NCI-H2029 treated with DMSO at 0.1 percent for 48 hours (cell line): ENCODE measurements at regions not wholly inside any gene's neighbourhood (a gene's known extent, or its start where the extent isn't known, plus 50 kb on each side); places are given as distances from the start of the nearest gene placed in this dataset.
"Not testable (repeated sequence)": the region's sequence is repeated elsewhere in the genome, so short reads cannot be mapped to it uniquely, and the experiment has no call there.

ENCODE experiments used
- DNase-seq: peaks from one replicate; lab custom pipeline; 2025; lab: John Stamatoyannopoulos, UW

DNA sequence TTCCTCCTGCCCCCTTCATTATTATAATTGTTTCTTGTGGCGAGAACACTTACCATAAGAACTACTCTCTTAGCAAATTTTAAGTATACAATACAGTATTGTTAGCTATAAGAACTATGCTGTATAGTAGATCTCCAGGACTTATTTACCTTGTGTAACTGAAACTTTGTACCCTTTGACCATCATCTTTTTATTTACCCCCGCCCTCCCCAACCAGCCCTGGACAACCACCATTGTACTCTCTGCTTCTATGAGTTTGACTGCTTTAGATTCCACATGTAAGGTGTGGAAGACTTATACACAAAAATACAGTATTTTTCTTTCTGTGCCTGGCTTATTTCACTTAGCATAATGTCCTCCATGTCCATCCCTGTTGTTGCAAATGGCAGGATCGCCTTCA is 161.1 kb downstream of the PHF8 start:
- no peak for DNase-seq

DNA sequence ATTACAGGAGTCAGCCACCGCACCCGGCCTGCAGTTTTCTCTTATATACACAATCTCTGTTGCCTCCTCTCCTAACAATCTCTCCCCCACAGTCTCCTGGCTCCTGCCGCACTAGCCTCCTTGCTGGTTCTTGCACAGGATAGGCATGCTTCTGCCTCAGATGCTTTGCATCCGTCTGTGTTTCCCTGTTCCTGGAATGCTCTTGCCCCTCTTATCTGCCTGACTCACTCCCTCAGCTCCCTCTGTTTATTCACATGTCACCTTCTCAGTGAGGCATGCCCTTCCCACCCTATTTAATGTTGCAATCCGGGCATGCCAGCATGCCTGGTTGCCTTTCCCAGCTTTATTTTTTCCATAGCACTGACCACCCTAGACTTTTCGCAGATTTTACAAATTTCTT is 161.9 kb downstream of the PHF8 start:
- DNase-seq: no peak

DNA sequence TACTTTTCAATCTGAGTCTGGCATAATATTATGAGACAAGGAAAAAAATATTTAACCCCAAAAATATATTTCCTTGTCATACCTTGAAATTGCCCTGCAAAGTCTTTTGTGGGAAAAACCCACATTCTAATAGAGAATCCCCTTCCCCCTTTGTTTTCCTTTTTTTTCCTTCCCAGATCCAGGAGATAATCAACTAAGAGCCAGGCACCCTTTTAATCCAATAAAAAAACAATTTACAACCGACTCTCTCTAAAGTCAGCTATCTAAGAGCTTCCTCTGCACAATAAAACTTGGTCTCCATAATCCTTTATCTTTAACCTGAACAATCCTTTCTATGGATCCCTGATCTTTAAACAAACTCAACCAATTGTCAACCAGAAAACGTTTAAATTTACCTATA is 163.5 kb downstream of the PHF8 start:
- not testable (repeated sequence) for DNase-seq

DNA sequence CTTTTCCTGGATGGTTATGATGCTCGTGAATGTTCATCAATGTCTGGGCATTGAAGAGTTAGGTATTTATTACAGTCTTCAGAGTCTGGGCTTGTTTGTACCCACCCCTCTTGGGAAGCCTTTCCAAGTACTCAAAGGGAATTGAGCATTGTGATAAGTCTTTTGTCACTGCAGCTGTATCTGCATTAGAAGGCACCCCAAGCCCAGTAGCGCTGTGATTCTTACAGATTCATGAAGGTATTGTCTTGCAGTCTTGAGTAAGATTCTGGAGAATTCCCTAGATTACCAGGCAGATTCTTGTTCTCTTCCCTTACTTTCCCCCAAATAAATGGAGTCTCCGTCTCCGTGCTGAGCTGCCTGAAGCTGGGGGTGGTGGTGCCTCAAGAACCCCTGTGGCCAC is 173.4 kb upstream of the HUWE1 start:
- DNase-seq: no peak

DNA sequence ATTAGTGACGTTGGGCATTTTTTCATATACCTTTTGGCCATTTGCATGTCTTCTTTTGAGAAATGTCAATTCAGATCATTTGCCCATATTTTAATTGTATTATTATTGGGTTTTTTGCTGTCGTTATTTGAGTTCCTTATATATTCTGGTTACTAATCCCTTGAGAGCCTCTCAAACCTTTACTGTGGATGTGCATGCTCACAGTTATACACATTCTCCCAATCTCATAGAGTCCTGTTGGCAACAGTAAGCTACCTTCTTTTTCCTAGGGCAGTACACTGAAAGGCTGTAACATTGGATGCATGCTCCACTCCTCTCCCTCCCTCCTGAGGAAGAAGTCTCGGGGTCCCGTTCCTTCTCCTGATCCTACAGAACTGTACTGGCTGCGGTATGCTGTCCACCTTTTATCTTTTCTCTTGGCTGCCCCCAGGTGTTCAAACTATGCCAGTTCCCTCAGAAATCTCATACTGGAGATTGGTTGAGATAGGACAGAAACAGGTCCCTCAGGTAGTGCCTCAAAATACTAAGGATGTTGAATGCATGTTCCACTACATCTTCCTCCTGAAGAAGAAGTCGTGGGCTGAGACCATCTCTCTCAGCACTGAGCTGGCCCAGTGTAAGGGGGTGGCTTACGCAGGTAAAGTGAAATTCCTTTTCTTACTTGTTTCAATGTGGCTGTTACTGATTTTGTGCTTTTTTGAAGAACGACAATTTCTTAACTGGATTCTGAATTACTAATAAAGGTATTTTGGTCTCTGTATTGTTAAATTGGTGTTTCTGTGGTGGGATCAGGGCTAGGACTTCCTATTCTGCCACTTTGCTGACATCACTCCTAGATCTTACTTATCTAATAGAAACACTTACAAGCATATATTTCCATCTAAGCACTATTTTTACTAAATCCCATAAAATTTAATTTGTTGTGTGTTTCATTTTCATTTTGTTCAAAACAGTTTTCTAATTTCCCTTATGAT is 145.4 kb upstream of the HUWE1 start:
- DNase-seq: peak; percentile 3

DNA sequence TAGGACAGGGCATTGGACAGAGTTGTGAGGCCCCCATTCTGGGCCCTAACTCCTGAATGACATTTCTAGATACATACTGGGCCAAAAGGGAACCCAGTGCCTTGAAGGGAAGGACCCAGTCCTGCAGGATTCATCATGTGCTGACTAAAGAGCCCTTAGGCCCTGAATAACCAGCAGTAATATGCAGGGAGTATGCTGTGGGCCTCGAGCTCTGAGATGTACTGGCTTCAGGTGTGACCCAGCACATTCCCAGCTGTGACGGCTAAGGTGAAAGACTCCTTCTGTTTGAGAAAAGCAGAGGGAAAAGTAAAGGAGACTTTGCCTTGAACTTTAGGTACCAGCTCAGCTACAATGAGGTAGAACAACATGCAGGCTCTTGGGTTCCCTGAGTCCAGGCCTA is 138.2 kb upstream of the HUWE1 start:
- DNase-seq: no peak

DNA sequence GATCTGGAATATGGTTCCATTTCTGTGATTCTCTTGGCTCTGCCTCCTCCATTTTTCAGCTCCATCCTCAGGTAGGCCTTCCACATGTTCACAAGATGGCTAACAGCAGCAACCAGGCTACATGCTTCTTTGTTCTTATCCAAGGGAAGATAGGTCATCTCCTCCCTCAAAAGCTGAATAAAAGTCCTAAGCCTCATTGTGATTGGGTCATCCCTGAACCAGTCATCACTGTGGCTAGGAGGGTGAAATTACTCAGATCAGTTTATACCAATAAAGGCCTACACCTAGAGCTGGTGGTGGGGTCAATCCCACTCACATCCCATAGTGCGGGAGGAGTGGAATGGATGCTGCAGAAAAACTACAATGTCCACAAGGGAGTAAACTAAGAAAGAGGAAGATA is 131.6 kb upstream of the HUWE1 start:
- not testable (repeated sequence) for DNase-seq

DNA sequence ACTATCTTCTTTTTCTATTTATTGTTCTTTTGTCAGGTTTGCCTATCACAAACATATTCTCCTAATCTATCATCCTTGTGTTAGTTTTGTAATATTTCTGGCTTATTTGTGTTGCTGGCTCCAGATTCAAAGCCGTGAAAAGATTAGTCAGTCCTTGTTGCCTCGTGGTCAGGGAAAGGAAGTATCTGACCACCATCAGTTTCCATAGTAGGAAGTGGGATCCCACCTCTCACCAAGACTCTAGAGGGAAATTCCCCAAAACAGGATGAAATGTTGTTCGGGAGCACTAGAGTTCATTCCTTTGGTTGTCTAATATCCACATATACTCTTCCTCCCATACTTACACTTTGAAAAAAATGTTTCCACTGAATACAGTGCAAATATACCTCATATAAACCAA is 131.0 kb upstream of the HUWE1 start:
- DNase-seq: no peak

DNA sequence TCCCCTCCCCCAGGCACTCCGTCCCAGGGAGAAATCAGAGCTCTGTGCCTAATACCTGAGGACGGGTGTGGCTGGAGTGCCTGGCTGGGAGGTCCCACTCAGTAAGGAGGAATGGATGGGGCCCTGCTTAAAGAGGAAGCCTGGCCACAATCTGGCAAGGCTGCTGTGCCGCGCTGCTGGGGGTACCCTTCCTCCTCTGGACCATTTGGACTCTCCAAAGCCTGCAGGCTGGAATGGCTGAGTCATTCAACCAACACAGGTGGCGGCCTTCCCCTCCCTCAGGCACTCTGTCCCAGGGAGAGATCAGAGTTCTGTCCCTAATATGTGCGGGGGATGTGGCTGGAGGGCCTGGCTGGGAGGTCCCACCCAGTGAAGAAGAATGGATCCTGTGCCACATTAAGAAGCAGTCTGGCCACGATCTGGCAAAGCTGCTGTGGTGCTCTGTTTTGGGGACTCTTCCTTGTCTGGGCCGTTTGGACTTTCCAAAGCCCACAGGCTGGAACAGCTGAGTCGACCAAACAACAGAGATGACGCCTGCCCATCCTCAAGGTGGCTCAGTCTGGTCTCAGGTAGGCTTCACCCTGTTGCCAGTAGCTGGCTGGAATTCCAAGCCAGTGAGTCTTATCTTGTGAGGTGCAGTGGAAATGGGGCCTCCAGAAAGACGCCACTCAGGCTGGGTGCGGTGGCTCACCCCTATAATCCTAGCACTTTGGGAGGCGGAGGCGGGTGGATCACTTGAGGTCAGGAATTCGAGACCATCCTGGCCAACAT is 127.3 kb upstream of the HUWE1 start:
- DNase-seq: no peak

DNA sequence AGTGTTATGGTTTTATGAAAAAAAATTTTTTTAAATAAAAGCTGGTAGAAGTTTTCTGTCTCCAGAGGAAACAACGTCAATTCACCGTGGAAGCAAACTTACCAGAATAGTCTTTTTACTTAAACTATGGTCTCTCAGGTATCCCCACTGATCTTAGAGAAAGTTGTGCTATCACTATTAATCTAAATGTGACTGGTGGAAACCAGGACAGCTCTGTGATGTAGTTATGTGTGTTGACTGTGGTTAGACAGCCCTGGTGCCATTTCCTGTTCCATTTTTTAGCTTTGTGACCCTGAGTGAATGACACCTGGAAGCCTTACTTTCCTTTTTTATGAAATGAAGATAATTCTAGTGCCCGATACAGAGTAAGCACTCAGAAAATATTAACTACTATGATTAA is 111.8 kb upstream of the HUWE1 start:
- DNase-seq: no peak

DNA sequence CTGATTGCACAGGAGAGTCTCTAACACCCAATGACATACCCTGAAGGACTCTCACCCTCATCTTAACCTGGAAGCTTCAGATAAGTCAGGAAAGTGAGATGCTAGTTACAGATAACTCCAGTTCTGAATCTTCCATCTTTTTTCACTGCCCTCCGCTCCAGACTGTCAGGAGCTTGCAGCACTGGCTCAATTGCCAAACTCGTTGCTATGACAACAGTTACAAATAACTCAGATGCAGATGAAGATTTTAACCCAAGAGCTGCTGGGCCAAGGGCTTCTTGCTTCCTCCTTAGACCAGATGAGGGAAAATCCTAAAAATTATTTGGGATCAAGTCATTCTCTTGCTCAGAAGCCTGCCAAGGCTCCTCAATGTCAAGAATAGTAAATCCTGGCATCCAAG is 109.1 kb upstream of the HUWE1 start:
- no peak for DNase-seq

DNA sequence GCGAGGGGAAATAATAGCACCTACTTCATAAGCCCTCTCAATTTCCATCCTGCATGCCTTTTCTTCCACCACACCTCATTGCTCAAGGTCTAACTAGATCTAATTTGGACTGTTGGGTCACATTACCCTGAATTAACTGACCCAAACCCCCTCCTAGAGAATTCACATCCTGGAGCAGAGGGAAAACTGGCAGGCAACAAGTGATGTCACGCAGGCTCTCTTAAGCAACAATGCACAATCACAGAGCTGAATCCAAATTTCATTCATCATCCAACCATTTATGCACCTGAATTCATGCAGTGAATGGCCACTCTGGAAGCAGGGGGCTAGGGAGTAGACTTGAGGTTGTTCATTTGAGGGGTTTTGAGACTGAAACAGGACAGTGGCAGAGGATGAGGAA is 107.7 kb upstream of the HUWE1 start:
- no peak for DNase-seq

DNA sequence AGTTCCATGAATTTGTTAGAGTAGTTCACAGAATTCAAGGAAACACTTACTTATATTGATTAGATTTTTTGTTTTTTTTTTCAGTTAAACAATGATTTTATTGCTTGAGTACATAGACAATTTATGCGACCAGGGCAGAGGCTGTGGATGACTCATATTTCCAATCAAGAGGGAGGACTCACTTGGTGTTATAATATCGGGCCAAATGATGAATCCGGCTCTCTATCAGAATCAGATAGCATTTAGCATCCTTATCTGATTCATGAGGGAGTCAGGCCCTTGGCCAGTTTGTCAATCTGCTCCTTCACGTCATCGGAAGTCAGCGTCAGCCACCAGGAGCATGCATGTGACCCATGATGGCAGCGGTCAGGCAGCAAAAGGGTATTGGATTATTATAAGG is 82.3 kb upstream of the HUWE1 start:
- DNase-seq: no peak

DNA sequence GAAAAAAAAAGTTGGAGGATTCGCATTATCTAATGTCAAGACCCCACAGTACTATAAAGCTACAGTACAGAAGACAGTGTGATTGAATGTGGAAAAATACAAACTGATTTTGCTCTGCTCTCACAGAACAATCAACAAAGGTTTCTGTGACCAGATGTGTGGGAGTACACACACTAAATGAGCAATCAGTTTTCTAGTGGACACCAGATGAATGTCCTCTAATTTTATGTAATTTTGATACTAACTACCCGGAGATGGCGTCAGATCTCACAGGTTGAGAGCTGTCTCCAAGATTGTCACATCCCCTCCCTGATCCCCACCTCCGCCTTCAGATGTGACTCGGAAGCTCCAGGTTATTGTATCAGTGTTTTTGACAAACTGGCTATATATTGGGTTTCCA is 81.9 kb upstream of the HUWE1 start:
- no peak for DNase-seq

DNA sequence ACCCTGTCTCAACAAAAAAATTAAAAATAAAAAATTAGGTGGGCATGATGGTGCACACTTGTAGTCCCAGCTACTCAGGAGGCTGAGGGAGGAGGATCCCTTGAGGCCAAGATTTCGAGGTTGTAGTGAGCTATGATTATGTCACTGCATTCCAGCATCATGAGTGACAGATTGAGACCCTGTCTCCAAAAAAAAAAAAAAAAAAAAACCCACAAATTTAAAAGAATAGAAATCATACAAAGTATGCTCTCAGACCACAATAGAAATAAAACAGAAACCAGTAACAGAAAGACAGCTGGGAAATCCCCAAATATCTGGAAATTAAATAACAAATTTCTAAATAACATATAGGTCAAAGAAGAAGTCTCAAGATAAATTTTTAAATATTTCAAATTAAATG is 81.0 kb upstream of the HUWE1 start:
- no peak for DNase-seq

DNA sequence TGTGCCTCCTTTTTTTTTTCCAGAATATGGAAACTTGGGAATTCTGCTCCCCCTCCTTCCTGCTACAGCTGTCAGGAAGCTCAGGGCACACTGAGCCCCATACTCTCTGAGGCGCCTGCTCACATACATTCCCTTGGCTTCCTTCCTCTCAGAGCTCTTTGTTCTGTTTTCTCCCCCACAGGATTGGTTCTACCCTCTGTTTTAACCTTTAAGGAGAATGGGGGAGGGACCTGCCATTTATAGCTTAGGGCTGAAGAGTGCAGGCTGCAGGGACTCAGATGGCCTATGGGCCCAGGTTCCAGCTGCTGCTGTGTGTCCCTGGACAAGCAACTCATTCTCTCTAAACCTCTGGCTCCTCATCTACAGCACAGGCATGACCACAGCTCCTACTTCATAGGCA is 70.7 kb upstream of the HUWE1 start:
- DNase-seq: not testable (repeated sequence)

DNA sequence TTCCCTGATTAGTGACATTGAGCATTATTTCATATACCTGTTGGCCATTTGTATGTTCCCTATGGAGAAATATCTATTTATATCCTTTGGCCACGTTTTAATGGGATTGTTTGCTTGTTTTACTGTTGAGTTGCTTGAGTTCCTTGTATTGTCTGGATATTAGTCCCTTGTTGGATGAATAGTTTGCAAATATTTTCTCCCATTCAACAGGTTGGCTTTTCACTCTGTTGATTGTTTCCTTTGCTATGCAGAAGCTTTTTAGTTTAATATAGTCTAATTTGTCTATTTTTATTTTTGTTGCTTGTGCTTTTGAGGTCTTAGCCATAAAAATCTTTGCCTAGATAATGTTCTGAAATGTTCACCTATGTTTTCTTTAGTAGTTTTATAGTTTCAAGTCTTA is 60.2 kb upstream of the HUWE1 start:
- no peak for DNase-seq

DNA sequence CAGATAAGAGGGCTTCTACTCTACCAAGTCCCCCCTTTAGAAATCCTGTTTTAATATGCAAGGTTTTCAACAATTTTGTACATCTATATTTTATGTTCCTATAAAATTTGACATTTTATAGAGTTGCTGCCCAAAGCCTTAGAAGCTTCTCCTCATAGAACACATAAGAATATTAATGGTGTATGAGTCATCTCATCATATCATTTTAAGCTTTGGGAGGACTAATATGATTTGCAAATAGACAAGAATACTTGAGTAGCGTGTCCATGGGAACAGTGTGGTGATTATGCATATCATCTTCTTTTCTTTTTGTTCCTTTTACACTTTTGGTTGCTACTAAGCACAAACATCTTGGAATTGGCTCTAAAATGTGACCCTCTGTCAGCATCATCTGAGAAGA is 56.7 kb upstream of the HUWE1 start:
- no peak for DNase-seq

DNA sequence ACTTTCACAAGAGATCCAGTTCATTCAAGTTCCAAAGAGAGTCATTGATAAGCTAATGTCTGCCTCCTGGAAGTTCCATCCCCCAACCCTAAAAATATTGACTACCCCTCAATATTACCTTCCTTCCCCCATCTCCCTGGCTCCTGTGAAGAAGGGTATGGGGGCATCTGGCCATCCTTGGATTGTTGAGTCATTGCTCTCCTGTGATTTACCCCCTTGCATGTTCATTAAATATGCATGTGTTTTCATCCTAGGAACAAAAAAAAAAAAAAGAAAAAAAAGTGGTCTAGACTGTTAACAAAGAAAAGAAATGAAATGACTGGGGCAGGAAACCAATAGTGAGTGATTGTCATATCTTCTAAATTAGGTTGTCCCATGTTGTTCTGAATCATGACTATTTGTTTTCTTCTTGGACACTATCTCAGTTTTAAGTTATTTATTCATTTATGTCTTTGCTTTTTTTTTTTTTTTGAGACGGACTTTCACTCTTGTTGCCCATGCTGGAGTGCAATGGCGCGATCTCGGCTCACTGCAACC is 51.9 kb upstream of the HUWE1 start:
- DNase-seq: no peak
